H1 (cell line): ENCODE measurements at regions not wholly inside any gene's neighbourhood (a gene's known extent, or its start where the extent isn't known, plus 50 kb on each side); places are given as distances from the start of the nearest gene placed in this dataset.

Experiments used
- CTCF ChIA-PET: fragments of 300-600 bp; sonication (Branson Sonifier 250); formaldehyde crosslinking; loops from one replicate; lab custom pipeline; 2021; ENCODE audit not compliant: partially characterized antibody; lab: Charles Lee
- POLR2A ChIA-PET: fragments of 300-600 bp; sonication (Branson Sonifier 250); formaldehyde crosslinking; loops from one replicate; lab custom pipeline; 2021; ENCODE audit warnings: inconsistent platforms; ENCODE audit not compliant: partially characterized antibody; lab: Charles Lee
- DNase-seq, 2 experiments: peaks; one replicate each; pipeline versions ENCODE4 v3.0.0 to v3.0.0-alpha.2; 2010 to 2022; ENCODE audit warnings: low spot score in 2 of 2, low read depth in 1 of 2, mixed read lengths in 1 of 2
- FAIRE-seq: peaks from 2 replicates; lab custom pipeline; 2011; peaks lifted over from hg19 to GRCh38; lab: Jason Lieb, UNC
- H2AFZ ChIP-seq: 2 replicates; pipeline ENCODE4 v1.8.1; 2012; ENCODE audit warnings: low read length, inconsistent platforms
- H2AK5ac ChIP-seq: 2 replicates; pipeline ENCODE4 v1.6.1; 2013; ENCODE audit warnings: low read depth, low read length
- H2BK120ac ChIP-seq: replicated peaks from 2 replicates; pipeline ENCODE3; 2013; ENCODE audit warnings: low read depth, low read length, inconsistent platforms
- H2BK12ac ChIP-seq: 2 replicates; pipeline ENCODE4 v1.6.1; 2013; ENCODE audit warnings: low read depth, low read length
- H2BK15ac ChIP-seq: 2 replicates; pipeline ENCODE4 v1.6.1; 2013; ENCODE audit warnings: low read length
- H2BK20ac ChIP-seq: 2 replicates; pipeline ENCODE4 v1.6.1; 2013; ENCODE audit warnings: low read length
- H2BK5ac ChIP-seq: 2 replicates; pipeline ENCODE4 v1.6.1; 2013; ENCODE audit warnings: low read depth, low read length
- H3K14ac ChIP-seq: 2 replicates; pipeline ENCODE4 v1.6.1; 2013; ENCODE audit warnings: inconsistent platforms; ENCODE audit not compliant: insufficient read length
- H3K18ac ChIP-seq: 2 replicates; pipeline ENCODE4 v1.6.1; 2013; ENCODE audit warnings: low read length; ENCODE audit errors: extremely low read depth
- H3K23ac ChIP-seq: 2 replicates; pipeline ENCODE4 v1.6.1; 2013; ENCODE audit warnings: inconsistent platforms; ENCODE audit not compliant: insufficient read length
- H3K23me2 ChIP-seq: 2 replicates; pipeline ENCODE4 v1.6.1; 2013; ENCODE audit warnings: low read depth, low read length
- H3K27ac ChIP-seq: 2 replicates; pipeline ENCODE4 v1.6.1; 2011; ENCODE audit warnings: low read depth, low read length, inconsistent platforms
- H3K27me3 ChIP-seq, 4 experiments: replicated peaks in 1 of 4; 1 replicate in 1 of 4; 2 replicates in 3 of 4; pipeline versions ENCODE4 v1.6.1 to v1.8.1; 2011 to 2013; ENCODE audit warnings: low read length in 3 of 4, mild to moderate bottlenecking in 3 of 4, inconsistent platforms in 2 of 4, mixed read lengths in 2 of 4, moderate library complexity in 1 of 4; ENCODE audit not compliant: control insufficient read depth in 3 of 4, insufficient read depth in 3 of 4; ENCODE audit errors: extremely low read depth in 1 of 4
- H3K36me3 ChIP-seq, 4 experiments: 2 replicates each; pipeline versions ENCODE4 v1.6.1 to v1.8.1; 2011 to 2013; ENCODE audit warnings: mild to moderate bottlenecking in 4 of 4, low read length in 3 of 4, moderate library complexity in 2 of 4, control low read depth in 1 of 4, inconsistent platforms in 1 of 4; ENCODE audit not compliant: insufficient read depth in 4 of 4, control insufficient read depth in 2 of 4
- H3K4ac ChIP-seq: replicated peaks from 2 replicates; pipeline ENCODE3; 2013; ENCODE audit warnings: low read length, low read depth, mixed read lengths, inconsistent platforms; ENCODE audit not compliant: insufficient read length
- H3K4me1 ChIP-seq, 4 experiments: replicated peaks in 1 of 4; 1 replicate in 1 of 4; 2 replicates in 3 of 4; pipeline versions ENCODE4 v1.6.1 to v1.8.1; 2011 to 2013; ENCODE audit warnings: low read length in 3 of 4, inconsistent platforms in 2 of 4, mixed read lengths in 1 of 4; ENCODE audit not compliant: insufficient read depth in 4 of 4, control insufficient read depth in 3 of 4
- H3K4me2 ChIP-seq, 2 experiments: 2 replicates each; pipeline versions ENCODE4 v1.6.1 to v1.8.1; 2011 to 2013; ENCODE audit warnings: low read depth in 2 of 2, low read length in 2 of 2, control low read depth in 1 of 2, inconsistent platforms in 1 of 2, mild to moderate bottlenecking in 1 of 2; ENCODE audit not compliant: insufficient read depth in 1 of 2
- H3K4me3 ChIP-seq, 4 experiments: fragments of 200-600, 300-600 bp in 1 of 4; sonication (generic), shearing (Covaris generic), sonication (Bioruptor Twin) in 1 of 4; 2 replicates each; pipeline versions ENCODE4 v1.5.1 to v1.8.1; 2011 to 2016; ENCODE audit warnings: low read length in 4 of 4, low read depth in 3 of 4, control low read depth in 2 of 4, inconsistent platforms in 2 of 4, mild to moderate bottlenecking in 2 of 4, mixed read lengths in 1 of 4, moderate library complexity in 1 of 4; ENCODE audit not compliant: insufficient read depth in 2 of 4; ENCODE audit errors: extremely low read depth in 1 of 4
- H3K56ac ChIP-seq: replicated peaks from 2 replicates; pipeline ENCODE3; 2013; ENCODE audit warnings: low read depth, mild to moderate bottlenecking, mixed read lengths, low read length, inconsistent platforms; ENCODE audit not compliant: insufficient read length
- H3K79me1 ChIP-seq: 2 replicates; pipeline ENCODE4 v1.6.1; 2013; ENCODE audit warnings: low read depth, low read length, control low read depth
- H3K79me2 ChIP-seq, 2 experiments: 2 replicates each; pipeline versions ENCODE4 v1.6.1 to v1.8.1; 2012 to 2013; ENCODE audit warnings: low read length in 2 of 2, mild to moderate bottlenecking in 2 of 2, inconsistent platforms in 1 of 2; ENCODE audit not compliant: insufficient read depth in 2 of 2, control insufficient read depth in 1 of 2
- H3K9ac ChIP-seq, 4 experiments: replicated peaks in 1 of 4; 1 replicate in 1 of 4; 2 replicates in 3 of 4; pipeline versions ENCODE4 v1.6.1 to v1.8.1; 2011 to 2013; ENCODE audit warnings: low read depth in 3 of 4, low read length in 3 of 4, control low read depth in 2 of 4, mild to moderate bottlenecking in 2 of 4, moderate library complexity in 2 of 4, inconsistent platforms in 1 of 4; ENCODE audit errors: extremely low read depth in 1 of 4
- H3K9me3 ChIP-seq, 2 experiments: 2 replicates each; pipeline versions ENCODE4 v1.6.1 to v1.8.1; 2012 to 2013; ENCODE audit warnings: mild to moderate bottlenecking in 2 of 2, moderate library complexity in 2 of 2, control low read depth in 1 of 2, inconsistent platforms in 1 of 2, low read depth in 1 of 2, low read length in 1 of 2, mixed read lengths in 1 of 2; ENCODE audit not compliant: insufficient read depth in 2 of 2
- H4K20me1 ChIP-seq, 2 experiments: replicated peaks in 1 of 2; 2 replicates each; pipeline versions ENCODE3 to v1.8.1; 2011 to 2013; ENCODE audit warnings: inconsistent platforms in 2 of 2, low read length in 2 of 2, mild to moderate bottlenecking in 1 of 2; ENCODE audit not compliant: insufficient read depth in 2 of 2, control insufficient read depth in 1 of 2
- H4K5ac ChIP-seq: 2 replicates; pipeline ENCODE4 v1.6.1; 2013; ENCODE audit warnings: low read length, low read depth, mixed read lengths, inconsistent platforms; ENCODE audit not compliant: insufficient read length
- H4K8ac ChIP-seq: 2 replicates; pipeline ENCODE4 v1.8.0; 2013; ENCODE audit warnings: mild to moderate bottlenecking, moderate library complexity, low read length, inconsistent platforms; ENCODE audit not compliant: insufficient read depth; ENCODE audit errors: extremely low read depth
- H4K91ac ChIP-seq: replicated peaks from 2 replicates; pipeline ENCODE3; 2013; ENCODE audit warnings: low read length, mixed read lengths, inconsistent platforms; ENCODE audit not compliant: insufficient read length
- WGBS, 2 experiments: shearing (Covaris generic) in 1 of 2; methylation state at CpG; one replicate each; pipeline versions ENCODE4 v1.1.6 to v1.1.7; 2013 to 2015; ENCODE audit warnings: low lambda C conversion rate in 2 of 2, mixed read lengths in 2 of 2, inconsistent platforms in 1 of 2, low coverage in 1 of 2, missing lambda C conversion rate in 1 of 2; ENCODE audit not compliant: insufficient replicate concordance in 2 of 2, insufficient coverage in 1 of 2, insufficient read length in 1 of 2; ENCODE audit errors: extremely low coverage in 1 of 2, missing lambda C conversion rate in 1 of 2; 5-methylcytosine and 5-hydroxymethylcytosine counted together

GRCh38 chr12:19872621-19873540 lies 433.6 kb downstream of the AEBP2 start:
- no peak overlapping the region for H3K14ac ChIP-seq
- H3K79me1 ChIP-seq: no peaks in the 10 kb centered on the region
- H3K4me3 ChIP-seq: no peak overlapping the region
- H3K27ac ChIP-seq: no peak overlapping the region
- H4K8ac ChIP-seq: no peak overlapping the region
- H2BK120ac ChIP-seq: no peak overlapping the region
- H4K91ac ChIP-seq: no peak overlapping the region
- no peak overlapping the region for H3K56ac ChIP-seq
- no peaks in the 10 kb centered on the region for H4K20me1 ChIP-seq
- no peak overlapping the region for H2AK5ac ChIP-seq
- H3K18ac ChIP-seq: no peak overlapping the region
- no peaks in the 10 kb centered on the region for H3K9me3 ChIP-seq
- CTCF ChIA-PET: no interaction called here
- no peaks in the 10 kb centered on the region for H3K36me3 ChIP-seq
- H3K79me2 ChIP-seq: no peaks in the 10 kb centered on the region
- H2BK12ac ChIP-seq: no peak overlapping the region
- WGBS, 2 experiments: 92% methylated on average over 9 of the region's 9 CpGs; no CpG with 5 or more reads in 1 of the 2 experiments
- no peak for DNase-seq
- no peak overlapping the region for H3K4me2 ChIP-seq
- H3K4ac ChIP-seq: no peak overlapping the region
- H3K4me1 ChIP-seq: no peaks in the 10 kb centered on the region
- H4K5ac ChIP-seq: no peak overlapping the region
- no peak overlapping the region for H3K9ac ChIP-seq
- FAIRE-seq: no peak
- H2BK20ac ChIP-seq: no peak overlapping the region
- no peak overlapping the region for H3K23ac ChIP-seq
- H2BK5ac ChIP-seq: no peak overlapping the region
- no peak overlapping the region for H2BK15ac ChIP-seq
- H3K23me2 ChIP-seq: no peaks in the 10 kb centered on the region
- H3K27me3 ChIP-seq: no peaks in the 10 kb centered on the region
- no peak overlapping the region for H2AFZ ChIP-seq
- POLR2A ChIA-PET: no interaction called here
